H1 (cell line): ENCODE measurements at regions not wholly inside any gene's neighbourhood (a gene's known extent, or its start where the extent isn't known, plus 50 kb on each side); places are given as distances from the start of the nearest gene placed in this dataset.

Source experiments
- CTCF ChIA-PET: fragments of 300-600 bp; sonication (Branson Sonifier 250); formaldehyde crosslinking; loops from one replicate; lab custom pipeline; 2021; ENCODE audit not compliant: partially characterized antibody; lab: Charles Lee
- POLR2A ChIA-PET: fragments of 300-600 bp; sonication (Branson Sonifier 250); formaldehyde crosslinking; loops from one replicate; lab custom pipeline; 2021; ENCODE audit warnings: inconsistent platforms; ENCODE audit not compliant: partially characterized antibody; lab: Charles Lee
- DNase-seq, 2 experiments: peaks; one replicate each; pipeline versions ENCODE4 v3.0.0 to v3.0.0-alpha.2; 2010 to 2022; ENCODE audit warnings: low spot score in 2 of 2, low read depth in 1 of 2, mixed read lengths in 1 of 2
- FAIRE-seq: peaks from 2 replicates; lab custom pipeline; 2011; peaks lifted over from hg19 to GRCh38; lab: Jason Lieb, UNC
- H2AFZ ChIP-seq: 2 replicates; pipeline ENCODE4 v1.8.1; 2012; ENCODE audit warnings: low read length, inconsistent platforms
- H2AK5ac ChIP-seq: 2 replicates; pipeline ENCODE4 v1.6.1; 2013; ENCODE audit warnings: low read depth, low read length
- H2BK120ac ChIP-seq: replicated peaks from 2 replicates; pipeline ENCODE3; 2013; ENCODE audit warnings: low read depth, low read length, inconsistent platforms
- H2BK12ac ChIP-seq: 2 replicates; pipeline ENCODE4 v1.6.1; 2013; ENCODE audit warnings: low read depth, low read length
- H2BK15ac ChIP-seq: 2 replicates; pipeline ENCODE4 v1.6.1; 2013; ENCODE audit warnings: low read length
- H2BK20ac ChIP-seq: 2 replicates; pipeline ENCODE4 v1.6.1; 2013; ENCODE audit warnings: low read length
- H2BK5ac ChIP-seq: 2 replicates; pipeline ENCODE4 v1.6.1; 2013; ENCODE audit warnings: low read depth, low read length
- H3K14ac ChIP-seq: 2 replicates; pipeline ENCODE4 v1.6.1; 2013; ENCODE audit warnings: inconsistent platforms; ENCODE audit not compliant: insufficient read length
- H3K18ac ChIP-seq: 2 replicates; pipeline ENCODE4 v1.6.1; 2013; ENCODE audit warnings: low read length; ENCODE audit errors: extremely low read depth
- H3K23ac ChIP-seq: 2 replicates; pipeline ENCODE4 v1.6.1; 2013; ENCODE audit warnings: inconsistent platforms; ENCODE audit not compliant: insufficient read length
- H3K23me2 ChIP-seq: 2 replicates; pipeline ENCODE4 v1.6.1; 2013; ENCODE audit warnings: low read depth, low read length
- H3K27ac ChIP-seq: 2 replicates; pipeline ENCODE4 v1.6.1; 2011; ENCODE audit warnings: low read depth, low read length, inconsistent platforms
- H3K27me3 ChIP-seq, 4 experiments: replicated peaks in 1 of 4; 1 replicate in 1 of 4; 2 replicates in 3 of 4; pipeline versions ENCODE4 v1.6.1 to v1.8.1; 2011 to 2013; ENCODE audit warnings: low read length in 3 of 4, mild to moderate bottlenecking in 3 of 4, inconsistent platforms in 2 of 4, mixed read lengths in 2 of 4, moderate library complexity in 1 of 4; ENCODE audit not compliant: control insufficient read depth in 3 of 4, insufficient read depth in 3 of 4; ENCODE audit errors: extremely low read depth in 1 of 4
- H3K36me3 ChIP-seq, 4 experiments: 2 replicates each; pipeline versions ENCODE4 v1.6.1 to v1.8.1; 2011 to 2013; ENCODE audit warnings: mild to moderate bottlenecking in 4 of 4, low read length in 3 of 4, moderate library complexity in 2 of 4, control low read depth in 1 of 4, inconsistent platforms in 1 of 4; ENCODE audit not compliant: insufficient read depth in 4 of 4, control insufficient read depth in 2 of 4
- H3K4ac ChIP-seq: replicated peaks from 2 replicates; pipeline ENCODE3; 2013; ENCODE audit warnings: low read length, low read depth, mixed read lengths, inconsistent platforms; ENCODE audit not compliant: insufficient read length
- H3K4me1 ChIP-seq, 4 experiments: replicated peaks in 1 of 4; 1 replicate in 1 of 4; 2 replicates in 3 of 4; pipeline versions ENCODE4 v1.6.1 to v1.8.1; 2011 to 2013; ENCODE audit warnings: low read length in 3 of 4, inconsistent platforms in 2 of 4, mixed read lengths in 1 of 4; ENCODE audit not compliant: insufficient read depth in 4 of 4, control insufficient read depth in 3 of 4
- H3K4me2 ChIP-seq, 2 experiments: 2 replicates each; pipeline versions ENCODE4 v1.6.1 to v1.8.1; 2011 to 2013; ENCODE audit warnings: low read depth in 2 of 2, low read length in 2 of 2, control low read depth in 1 of 2, inconsistent platforms in 1 of 2, mild to moderate bottlenecking in 1 of 2; ENCODE audit not compliant: insufficient read depth in 1 of 2
- H3K4me3 ChIP-seq, 4 experiments: fragments of 200-600, 300-600 bp in 1 of 4; sonication (generic), shearing (Covaris generic), sonication (Bioruptor Twin) in 1 of 4; 2 replicates each; pipeline versions ENCODE4 v1.5.1 to v1.8.1; 2011 to 2016; ENCODE audit warnings: low read length in 4 of 4, low read depth in 3 of 4, control low read depth in 2 of 4, inconsistent platforms in 2 of 4, mild to moderate bottlenecking in 2 of 4, mixed read lengths in 1 of 4, moderate library complexity in 1 of 4; ENCODE audit not compliant: insufficient read depth in 2 of 4; ENCODE audit errors: extremely low read depth in 1 of 4
- H3K56ac ChIP-seq: replicated peaks from 2 replicates; pipeline ENCODE3; 2013; ENCODE audit warnings: low read depth, mild to moderate bottlenecking, mixed read lengths, low read length, inconsistent platforms; ENCODE audit not compliant: insufficient read length
- H3K79me1 ChIP-seq: 2 replicates; pipeline ENCODE4 v1.6.1; 2013; ENCODE audit warnings: low read depth, low read length, control low read depth
- H3K79me2 ChIP-seq, 2 experiments: 2 replicates each; pipeline versions ENCODE4 v1.6.1 to v1.8.1; 2012 to 2013; ENCODE audit warnings: low read length in 2 of 2, mild to moderate bottlenecking in 2 of 2, inconsistent platforms in 1 of 2; ENCODE audit not compliant: insufficient read depth in 2 of 2, control insufficient read depth in 1 of 2
- H3K9ac ChIP-seq, 4 experiments: replicated peaks in 1 of 4; 1 replicate in 1 of 4; 2 replicates in 3 of 4; pipeline versions ENCODE4 v1.6.1 to v1.8.1; 2011 to 2013; ENCODE audit warnings: low read depth in 3 of 4, low read length in 3 of 4, control low read depth in 2 of 4, mild to moderate bottlenecking in 2 of 4, moderate library complexity in 2 of 4, inconsistent platforms in 1 of 4; ENCODE audit errors: extremely low read depth in 1 of 4
- H3K9me3 ChIP-seq, 2 experiments: 2 replicates each; pipeline versions ENCODE4 v1.6.1 to v1.8.1; 2012 to 2013; ENCODE audit warnings: mild to moderate bottlenecking in 2 of 2, moderate library complexity in 2 of 2, control low read depth in 1 of 2, inconsistent platforms in 1 of 2, low read depth in 1 of 2, low read length in 1 of 2, mixed read lengths in 1 of 2; ENCODE audit not compliant: insufficient read depth in 2 of 2
- H4K20me1 ChIP-seq, 2 experiments: replicated peaks in 1 of 2; 2 replicates each; pipeline versions ENCODE3 to v1.8.1; 2011 to 2013; ENCODE audit warnings: inconsistent platforms in 2 of 2, low read length in 2 of 2, mild to moderate bottlenecking in 1 of 2; ENCODE audit not compliant: insufficient read depth in 2 of 2, control insufficient read depth in 1 of 2
- H4K5ac ChIP-seq: 2 replicates; pipeline ENCODE4 v1.6.1; 2013; ENCODE audit warnings: low read length, low read depth, mixed read lengths, inconsistent platforms; ENCODE audit not compliant: insufficient read length
- H4K8ac ChIP-seq: 2 replicates; pipeline ENCODE4 v1.8.0; 2013; ENCODE audit warnings: mild to moderate bottlenecking, moderate library complexity, low read length, inconsistent platforms; ENCODE audit not compliant: insufficient read depth; ENCODE audit errors: extremely low read depth
- H4K91ac ChIP-seq: replicated peaks from 2 replicates; pipeline ENCODE3; 2013; ENCODE audit warnings: low read length, mixed read lengths, inconsistent platforms; ENCODE audit not compliant: insufficient read length
- WGBS, 2 experiments: shearing (Covaris generic) in 1 of 2; methylation state at CpG; one replicate each; pipeline versions ENCODE4 v1.1.6 to v1.1.7; 2013 to 2015; ENCODE audit warnings: low lambda C conversion rate in 2 of 2, mixed read lengths in 2 of 2, inconsistent platforms in 1 of 2, low coverage in 1 of 2, missing lambda C conversion rate in 1 of 2; ENCODE audit not compliant: insufficient replicate concordance in 2 of 2, insufficient coverage in 1 of 2, insufficient read length in 1 of 2; ENCODE audit errors: extremely low coverage in 1 of 2, missing lambda C conversion rate in 1 of 2; 5-methylcytosine and 5-hydroxymethylcytosine counted together
- TF ChIP-seq, protein P1 (sequence below): fragments of 300-600 bp; sonication (generic); IDR thresholded peaks from 2 replicates; pipeline ENCODE4 v1.7.1; 2012; ENCODE audit warnings: low read length, moderate library complexity, mild to moderate bottlenecking, inconsistent platforms; ENCODE audit not compliant: insufficient replicate concordance

DNA sequence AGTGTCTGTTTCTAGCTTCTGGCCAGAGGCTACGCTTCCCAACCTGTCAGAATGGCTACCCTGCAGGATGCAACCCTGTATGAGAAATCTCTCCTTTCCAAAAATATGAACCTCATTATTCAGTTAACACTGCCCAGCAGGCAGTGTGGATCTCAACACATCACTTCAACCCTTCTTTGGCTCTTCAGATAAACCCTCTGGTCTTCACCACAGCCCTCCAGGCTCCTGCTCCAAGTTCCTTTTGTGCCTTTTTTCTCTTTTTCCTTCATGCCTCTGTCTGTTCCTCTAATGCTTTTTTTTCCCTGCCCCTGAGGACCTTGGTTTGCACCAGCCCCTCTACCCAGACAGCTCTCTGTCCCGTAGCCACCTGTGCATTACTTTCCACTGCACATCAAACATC, 207.4 kb downstream of the MYLK4 start:
- no peak overlapping the region for H4K5ac ChIP-seq
- no peak overlapping the region for H3K4me3 ChIP-seq
- H3K18ac ChIP-seq: no peak overlapping the region
- no peak overlapping the region for H3K4ac ChIP-seq
- no peak overlapping the region for H3K27ac ChIP-seq
- H3K4me1 ChIP-seq: no peaks in the 10 kb centered on the region
- H2BK20ac ChIP-seq: no peak overlapping the region
- peaks cover 4 to 7% of the 10 kb centered on the region in 2 experiments; a peak in 3 of 4 replicates for H3K9me3 ChIP-seq
- ChIA-PET CTCF (no interaction called here), POLR2A (no interaction called here)
- no peak for DNase-seq
- no peak overlapping the region for H3K56ac ChIP-seq
- no peak overlapping the region for H2BK12ac ChIP-seq
- no peak overlapping the region for H4K91ac ChIP-seq
- no peaks in the 10 kb centered on the region for H3K27me3 ChIP-seq
- H2AFZ ChIP-seq: no peak overlapping the region
- no peak overlapping the region for H3K14ac ChIP-seq
- no peak overlapping the region for H2AK5ac ChIP-seq
- no peak overlapping the region for H2BK15ac ChIP-seq
- no peak overlapping the region for H3K9ac ChIP-seq
- H3K36me3 ChIP-seq: no peaks in the 10 kb centered on the region
- 89% methylated on average over 2 of the region's 2 CpGs; no CpG with 5 or more reads in 1 of the 2 experiments for WGBS, 2 experiments
- no peak overlapping the region for H3K23ac ChIP-seq
- H3K23me2 ChIP-seq: no peaks in the 10 kb centered on the region
- no peaks in the 10 kb centered on the region for H3K79me1 ChIP-seq
- H2BK120ac ChIP-seq: no peak overlapping the region
- no peaks in the 10 kb centered on the region for H3K79me2 ChIP-seq
- no peak overlapping the region for H4K8ac ChIP-seq
- no peaks in the 10 kb centered on the region for H4K20me1 ChIP-seq
- no peak overlapping the region for H2BK5ac ChIP-seq
- FAIRE-seq: no peak
- H3K4me2 ChIP-seq: no peak overlapping the region
- TF ChIP-seq, protein P1, sequence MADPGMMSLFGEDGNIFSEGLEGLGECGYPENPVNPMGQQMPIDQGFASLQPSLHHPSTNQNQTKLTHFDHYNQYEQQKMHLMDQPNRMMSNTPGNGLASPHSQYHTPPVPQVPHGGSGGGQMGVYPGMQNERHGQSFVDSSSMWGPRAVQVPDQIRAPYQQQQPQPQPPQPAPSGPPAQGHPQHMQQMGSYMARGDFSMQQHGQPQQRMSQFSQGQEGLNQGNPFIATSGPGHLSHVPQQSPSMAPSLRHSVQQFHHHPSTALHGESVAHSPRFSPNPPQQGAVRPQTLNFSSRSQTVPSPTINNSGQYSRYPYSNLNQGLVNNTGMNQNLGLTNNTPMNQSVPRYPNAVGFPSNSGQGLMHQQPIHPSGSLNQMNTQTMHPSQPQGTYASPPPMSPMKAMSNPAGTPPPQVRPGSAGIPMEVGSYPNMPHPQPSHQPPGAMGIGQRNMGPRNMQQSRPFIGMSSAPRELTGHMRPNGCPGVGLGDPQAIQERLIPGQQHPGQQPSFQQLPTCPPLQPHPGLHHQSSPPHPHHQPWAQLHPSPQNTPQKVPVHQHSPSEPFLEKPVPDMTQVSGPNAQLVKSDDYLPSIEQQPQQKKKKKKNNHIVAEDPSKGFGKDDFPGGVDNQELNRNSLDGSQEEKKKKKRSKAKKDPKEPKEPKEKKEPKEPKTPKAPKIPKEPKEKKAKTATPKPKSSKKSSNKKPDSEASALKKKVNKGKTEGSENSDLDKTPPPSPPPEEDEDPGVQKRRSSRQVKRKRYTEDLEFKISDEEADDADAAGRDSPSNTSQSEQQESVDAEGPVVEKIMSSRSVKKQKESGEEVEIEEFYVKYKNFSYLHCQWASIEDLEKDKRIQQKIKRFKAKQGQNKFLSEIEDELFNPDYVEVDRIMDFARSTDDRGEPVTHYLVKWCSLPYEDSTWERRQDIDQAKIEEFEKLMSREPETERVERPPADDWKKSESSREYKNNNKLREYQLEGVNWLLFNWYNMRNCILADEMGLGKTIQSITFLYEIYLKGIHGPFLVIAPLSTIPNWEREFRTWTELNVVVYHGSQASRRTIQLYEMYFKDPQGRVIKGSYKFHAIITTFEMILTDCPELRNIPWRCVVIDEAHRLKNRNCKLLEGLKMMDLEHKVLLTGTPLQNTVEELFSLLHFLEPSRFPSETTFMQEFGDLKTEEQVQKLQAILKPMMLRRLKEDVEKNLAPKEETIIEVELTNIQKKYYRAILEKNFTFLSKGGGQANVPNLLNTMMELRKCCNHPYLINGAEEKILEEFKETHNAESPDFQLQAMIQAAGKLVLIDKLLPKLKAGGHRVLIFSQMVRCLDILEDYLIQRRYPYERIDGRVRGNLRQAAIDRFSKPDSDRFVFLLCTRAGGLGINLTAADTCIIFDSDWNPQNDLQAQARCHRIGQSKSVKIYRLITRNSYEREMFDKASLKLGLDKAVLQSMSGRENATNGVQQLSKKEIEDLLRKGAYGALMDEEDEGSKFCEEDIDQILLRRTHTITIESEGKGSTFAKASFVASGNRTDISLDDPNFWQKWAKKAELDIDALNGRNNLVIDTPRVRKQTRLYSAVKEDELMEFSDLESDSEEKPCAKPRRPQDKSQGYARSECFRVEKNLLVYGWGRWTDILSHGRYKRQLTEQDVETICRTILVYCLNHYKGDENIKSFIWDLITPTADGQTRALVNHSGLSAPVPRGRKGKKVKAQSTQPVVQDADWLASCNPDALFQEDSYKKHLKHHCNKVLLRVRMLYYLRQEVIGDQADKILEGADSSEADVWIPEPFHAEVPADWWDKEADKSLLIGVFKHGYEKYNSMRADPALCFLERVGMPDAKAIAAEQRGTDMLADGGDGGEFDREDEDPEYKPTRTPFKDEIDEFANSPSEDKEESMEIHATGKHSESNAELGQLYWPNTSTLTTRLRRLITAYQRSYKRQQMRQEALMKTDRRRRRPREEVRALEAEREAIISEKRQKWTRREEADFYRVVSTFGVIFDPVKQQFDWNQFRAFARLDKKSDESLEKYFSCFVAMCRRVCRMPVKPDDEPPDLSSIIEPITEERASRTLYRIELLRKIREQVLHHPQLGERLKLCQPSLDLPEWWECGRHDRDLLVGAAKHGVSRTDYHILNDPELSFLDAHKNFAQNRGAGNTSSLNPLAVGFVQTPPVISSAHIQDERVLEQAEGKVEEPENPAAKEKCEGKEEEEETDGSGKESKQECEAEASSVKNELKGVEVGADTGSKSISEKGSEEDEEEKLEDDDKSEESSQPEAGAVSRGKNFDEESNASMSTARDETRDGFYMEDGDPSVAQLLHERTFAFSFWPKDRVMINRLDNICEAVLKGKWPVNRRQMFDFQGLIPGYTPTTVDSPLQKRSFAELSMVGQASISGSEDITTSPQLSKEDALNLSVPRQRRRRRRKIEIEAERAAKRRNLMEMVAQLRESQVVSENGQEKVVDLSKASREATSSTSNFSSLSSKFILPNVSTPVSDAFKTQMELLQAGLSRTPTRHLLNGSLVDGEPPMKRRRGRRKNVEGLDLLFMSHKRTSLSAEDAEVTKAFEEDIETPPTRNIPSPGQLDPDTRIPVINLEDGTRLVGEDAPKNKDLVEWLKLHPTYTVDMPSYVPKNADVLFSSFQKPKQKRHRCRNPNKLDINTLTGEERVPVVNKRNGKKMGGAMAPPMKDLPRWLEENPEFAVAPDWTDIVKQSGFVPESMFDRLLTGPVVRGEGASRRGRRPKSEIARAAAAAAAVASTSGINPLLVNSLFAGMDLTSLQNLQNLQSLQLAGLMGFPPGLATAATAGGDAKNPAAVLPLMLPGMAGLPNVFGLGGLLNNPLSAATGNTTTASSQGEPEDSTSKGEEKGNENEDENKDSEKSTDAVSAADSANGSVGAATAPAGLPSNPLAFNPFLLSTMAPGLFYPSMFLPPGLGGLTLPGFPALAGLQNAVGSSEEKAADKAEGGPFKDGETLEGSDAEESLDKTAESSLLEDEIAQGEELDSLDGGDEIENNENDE: no peak
